ENCODE measurements at regions not wholly inside any gene's neighbourhood (a gene's known extent, or its start where the extent isn't known, plus 50 kb on each side); places are given as distances from the start of the nearest gene placed in this dataset.
"Not testable (repeated sequence)": the region's sequence is repeated elsewhere in the genome, so short reads cannot be mapped to it uniquely, and the experiment has no call there.

- no peak for DNase-seq
Measured at GRCh38 chr6:28585335-28585734, 59.7 kb downstream of the GPX5 start.

- DNase-seq: no peak
Measured at GRCh38 chr6:28586324-28586723, 60.6 kb downstream of the GPX5 start.

- DNase-seq: peak; percentile 58
Measured at GRCh38 chr6:28586962-28587745, 61.5 kb downstream of the GPX5 start.

- no peak for DNase-seq
Measured at GRCh38 chr6:28587746-28588075, 62.0 kb downstream of the GPX5 start.

- DNase-seq: no peak
Measured at GRCh38 chr6:28588666-28589065, 63.0 kb downstream of the GPX5 start.

- DNase-seq: peak; percentile 12
Measured at GRCh38 chr6:28589234-28589956, 63.7 kb downstream of the GPX5 start.

- DNase-seq: no peak
Measured at GRCh38 chr6:28589957-28590349, 64.3 kb downstream of the GPX5 start.

GRCh38 chr6:28597217-28597835 is 71.6 kb downstream of the GPX5 start:
- no peak for DNase-seq

- DNase-seq: no peak
Measured at GRCh38 chr6:28597924-28598722, 72.4 kb downstream of the GPX5 start.

GRCh38 chr6:28598757-28599686 is 73.3 kb downstream of the GPX5 start:
- no peak for DNase-seq

- DNase-seq: no peak
Measured at GRCh38 chr6:28600245-28600644, 74.6 kb downstream of the GPX5 start.

GRCh38 chr6:28603891-28604290 is 78.2 kb downstream of the GPX5 start:
- no peak for DNase-seq

GRCh38 chr6:28606424-28607391 is 81.0 kb downstream of the GPX5 start:
- DNase-seq: peak; percentile 15

GRCh38 chr6:28607990-28608389 is 82.3 kb downstream of the GPX5 start:
- DNase-seq: no peak

- no peak for DNase-seq
Measured at GRCh38 chr6:28609672-28610071, 84.0 kb downstream of the GPX5 start.

- no peak for DNase-seq
Measured at GRCh38 chr6:28615616-28615954, 89.9 kb downstream of the GPX5 start.

- DNase-seq: no peak
Measured at GRCh38 chr6:28615955-28616747, 90.5 kb downstream of the GPX5 start.

- no peak for DNase-seq
Measured at GRCh38 chr6:28618898-28619555, 93.3 kb downstream of the GPX5 start.

GRCh38 chr6:28621268-28621667 is 95.6 kb downstream of the GPX5 start:
- DNase-seq: not testable (repeated sequence)

GRCh38 chr6:28623242-28623641 is 97.6 kb downstream of the GPX5 start:
- not testable (repeated sequence) for DNase-seq

Data from activated naive CD4-positive, alpha-beta T cell treated with Interleukin-2 at 50 U/mL for 16 hours (primary cell).